GM21447 (cell line): ENCODE measurements at regions not wholly inside any gene's neighbourhood (a gene's known extent, or its start where the extent isn't known, plus 50 kb on each side); places are given as distances from the start of the nearest gene placed in this dataset.
"Not testable (repeated sequence)": the region's sequence is repeated elsewhere in the genome, so short reads cannot be mapped to it uniquely, and the experiment has no call there.

Source experiments
- ATAC-seq: cut with Tn5 transposase; IDR thresholded peaks from one replicate; pipeline ENCODE4 v1.9.1; 2021; ENCODE audit not compliant: unreplicated experiment

DNA sequence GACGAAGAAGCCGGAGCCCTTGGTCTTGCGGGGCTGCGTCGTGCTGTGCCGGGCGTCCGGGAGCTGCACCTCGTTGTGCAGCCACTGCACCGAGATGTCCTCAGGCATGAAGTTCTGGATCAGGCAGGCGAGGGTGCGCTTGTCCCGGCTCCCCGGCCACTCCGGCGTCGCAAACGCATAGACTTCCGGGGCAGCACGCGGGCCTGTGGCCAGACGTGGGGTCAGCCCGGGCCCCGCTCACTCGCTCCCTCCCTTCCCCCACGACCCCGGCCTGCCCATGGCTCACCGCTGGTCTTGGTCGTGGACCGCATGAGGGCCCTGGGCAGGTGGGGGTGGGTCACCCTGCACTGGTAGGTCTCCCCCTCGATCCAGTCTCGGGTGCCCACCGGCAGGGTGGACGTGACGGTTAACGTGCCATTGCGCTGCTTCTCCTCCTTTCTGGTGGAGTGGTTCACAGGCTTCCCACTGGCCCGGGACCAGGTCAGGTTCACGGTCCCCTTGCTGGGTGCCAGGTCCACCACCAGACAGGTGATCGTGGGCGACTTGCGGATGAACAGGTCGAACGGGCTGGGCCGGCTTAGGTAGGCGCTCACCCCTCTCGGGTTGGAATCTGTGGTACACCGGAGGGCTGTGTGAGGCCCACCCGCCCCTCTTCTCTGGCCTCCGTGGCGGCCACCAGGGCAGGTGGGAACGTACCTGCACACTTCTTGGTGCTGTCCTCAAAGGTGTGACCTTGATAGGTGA, 74.0 kb downstream of the TMEM121 start:
- ATAC-seq: not testable (repeated sequence)

DNA sequence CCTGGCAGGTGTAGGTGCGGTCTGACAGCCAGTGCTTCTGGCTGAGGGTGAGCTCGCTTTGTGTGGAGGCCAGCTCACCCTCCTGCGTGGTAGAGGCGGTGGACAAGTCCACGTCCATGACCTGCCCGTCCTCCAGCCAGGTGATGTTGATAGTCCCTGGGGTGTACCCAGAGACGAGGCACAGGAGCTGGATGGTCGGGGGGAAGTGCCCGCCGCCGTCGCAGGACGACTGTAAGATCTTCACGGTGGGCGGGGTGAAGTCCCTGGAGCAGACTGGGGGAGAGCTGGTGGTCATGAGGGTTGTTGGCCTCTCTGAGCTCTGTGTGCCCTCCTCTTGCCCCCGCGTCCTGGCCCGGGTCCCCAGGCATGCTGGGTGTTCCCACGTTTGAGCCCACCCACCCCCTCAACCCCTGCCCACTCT, 74.6 kb downstream of the TMEM121 start:
- no peak for ATAC-seq

- ATAC-seq: no peak
Observed at GRCh38 chr14:105601360-105602242, 75.2 kb downstream of the TMEM121 start.

DNA sequence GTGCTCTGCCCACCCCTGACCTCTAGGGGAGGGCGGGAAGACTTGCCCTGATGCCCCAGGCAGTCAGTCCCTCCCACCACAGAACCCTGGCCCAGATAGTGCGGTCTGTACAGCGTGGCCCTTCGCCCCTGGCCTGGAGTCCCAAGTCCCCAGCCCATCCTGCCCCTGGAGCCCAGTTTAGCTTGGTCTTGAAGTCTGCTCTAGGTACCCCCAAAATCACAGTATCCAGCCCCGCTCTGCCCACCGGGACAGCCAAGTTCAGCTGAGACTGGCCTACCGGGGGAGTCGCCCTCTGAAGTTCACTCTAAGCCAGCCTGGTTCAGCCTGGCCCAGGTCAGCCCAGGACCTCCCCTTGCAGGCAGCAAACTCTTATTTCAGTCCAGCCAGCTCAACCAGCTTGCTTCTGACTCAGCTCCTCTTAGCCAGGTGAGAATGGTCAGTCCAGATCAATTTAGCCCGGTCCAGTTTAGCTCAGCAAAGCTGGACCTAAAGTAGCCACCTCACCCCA, 75.9 kb downstream of the TMEM121 start:
- ATAC-seq: no peak

DNA sequence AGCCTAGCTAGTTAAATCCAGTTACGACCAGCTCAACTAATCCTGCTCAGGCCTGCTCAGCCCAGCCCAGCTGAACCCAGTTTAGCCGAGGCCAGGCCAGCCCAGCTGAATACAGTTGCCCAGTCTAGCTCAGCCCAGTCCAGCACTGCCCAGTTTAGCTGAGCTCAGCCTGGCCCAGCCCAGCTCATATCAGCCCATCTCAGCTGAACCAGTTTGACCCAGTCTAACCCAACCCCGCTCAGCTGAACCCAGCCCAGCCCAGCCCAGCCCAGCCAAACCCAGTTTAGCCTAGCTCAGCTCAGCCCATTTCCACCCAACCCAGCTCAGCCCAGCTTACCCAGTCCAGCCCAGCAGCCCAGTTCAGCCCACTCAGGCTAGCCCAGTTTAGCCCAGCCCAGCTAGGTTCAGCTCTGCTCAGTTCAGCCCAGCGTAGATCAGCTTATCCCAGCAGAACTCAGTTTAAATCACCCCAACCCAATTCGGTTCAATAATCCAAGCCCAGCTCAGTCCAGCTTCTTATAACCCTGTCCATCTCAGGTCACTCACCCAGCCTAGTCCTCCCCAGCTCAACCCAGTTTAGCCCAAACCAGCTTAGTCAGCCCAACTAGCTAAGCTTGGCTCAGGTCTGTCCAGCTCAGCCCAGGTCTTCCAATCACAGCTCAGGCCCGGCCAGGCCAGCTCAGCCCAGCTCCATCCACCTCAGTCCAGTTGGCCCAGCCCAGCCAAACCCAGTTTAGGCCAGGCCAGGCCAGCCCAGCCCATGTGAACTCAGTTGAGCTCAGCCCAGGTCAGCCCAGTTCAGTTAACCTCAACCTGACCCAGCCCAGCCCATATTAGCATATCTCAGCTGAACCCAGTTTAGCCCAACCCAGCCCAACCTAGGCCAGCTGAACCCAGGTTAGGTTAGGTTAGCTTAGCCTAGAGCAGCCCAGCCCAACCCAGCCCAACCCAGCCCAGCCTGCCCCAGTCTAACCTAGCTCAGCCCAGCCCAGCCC, 76.7 kb downstream of the TMEM121 start:
- ATAC-seq: no peak

DNA sequence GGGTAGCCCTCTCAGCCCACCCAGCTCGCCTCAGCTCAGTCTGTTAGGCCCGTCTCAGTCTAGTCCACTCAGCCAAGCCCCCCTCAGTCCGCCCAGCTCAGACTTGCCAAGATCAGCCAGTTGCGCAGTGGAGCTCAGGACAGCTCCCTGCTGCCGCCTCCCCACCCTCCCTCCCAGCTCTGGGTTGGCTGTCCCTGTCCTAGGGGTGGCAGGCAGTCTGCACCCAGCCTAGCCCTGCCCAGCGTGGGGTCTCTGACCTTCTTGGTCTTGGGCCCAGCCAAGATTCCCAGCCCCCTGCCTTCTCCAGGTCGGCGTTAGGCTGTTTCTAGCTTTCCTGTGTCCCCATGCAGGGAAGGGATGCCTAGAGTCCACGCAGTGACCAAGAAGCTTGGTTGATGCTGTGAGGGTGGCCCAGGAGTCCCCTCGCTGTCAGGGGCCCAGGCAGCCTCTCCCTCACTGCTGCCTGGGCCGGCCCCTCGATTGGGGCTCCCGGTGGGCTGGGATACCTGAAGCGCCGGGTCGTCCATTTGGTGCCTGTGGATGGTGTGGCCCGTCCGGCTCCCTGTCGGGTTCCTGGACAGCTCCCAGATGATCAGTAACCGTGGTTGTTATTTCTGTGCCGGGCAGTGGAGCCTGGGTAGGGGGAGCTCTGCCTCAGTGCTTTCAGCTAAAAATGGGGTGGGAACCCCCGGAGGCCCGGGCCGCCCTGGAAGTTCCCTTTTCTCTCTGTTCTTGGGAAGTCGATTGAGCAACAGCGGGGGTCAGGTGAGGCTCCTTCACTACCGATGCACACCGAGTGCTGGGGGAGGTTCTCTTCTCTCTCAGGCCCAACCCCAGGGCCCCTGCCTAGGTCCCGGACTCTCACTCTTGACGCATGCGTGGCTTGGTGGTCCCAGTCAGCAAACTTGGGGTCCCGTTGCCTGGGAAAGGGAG, 78.4 kb downstream of the TMEM121 start:
- not testable (repeated sequence) for ATAC-seq

DNA sequence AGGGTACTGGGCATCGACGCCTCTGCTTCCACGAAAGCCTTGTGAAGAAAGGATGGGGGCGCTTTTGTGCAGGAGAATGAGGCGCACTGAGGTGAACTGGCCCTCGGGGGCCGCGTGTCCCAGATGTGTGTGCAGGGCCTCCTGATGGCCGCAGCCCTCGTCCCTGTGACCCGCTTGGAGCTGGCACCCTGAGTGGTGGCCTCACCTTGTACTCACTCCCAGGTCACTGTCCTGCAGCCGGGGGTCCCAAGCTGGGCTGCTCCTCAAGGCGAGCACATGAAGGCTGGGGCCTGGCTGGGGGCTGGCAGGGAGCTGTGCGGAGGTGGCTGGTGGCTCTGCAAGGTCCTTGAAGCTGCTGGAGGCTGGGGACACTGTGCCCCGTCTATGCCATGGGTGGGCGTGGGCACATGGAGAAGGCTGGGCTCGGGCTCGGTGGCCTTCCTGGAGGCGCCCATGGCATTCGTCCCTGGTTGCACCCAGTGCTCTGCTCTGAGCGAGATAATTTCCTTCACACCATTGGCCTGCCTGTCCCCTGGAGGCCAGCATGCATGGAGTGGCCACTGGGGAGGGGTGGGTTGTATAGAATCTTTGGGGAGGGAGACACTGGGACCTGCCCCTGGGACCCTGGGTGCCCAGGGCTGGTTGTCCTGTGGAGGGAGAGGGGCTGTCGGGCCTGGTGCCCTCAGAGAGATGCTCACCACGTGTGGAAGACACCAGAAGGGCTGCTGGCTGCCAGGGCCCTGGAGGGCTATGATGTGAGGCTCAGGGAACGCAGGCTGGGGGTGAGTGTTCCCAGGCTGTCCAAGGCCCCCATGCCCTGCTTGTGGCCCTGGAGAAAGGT, 79.3 kb downstream of the TMEM121 start:
- no peak for ATAC-seq

DNA sequence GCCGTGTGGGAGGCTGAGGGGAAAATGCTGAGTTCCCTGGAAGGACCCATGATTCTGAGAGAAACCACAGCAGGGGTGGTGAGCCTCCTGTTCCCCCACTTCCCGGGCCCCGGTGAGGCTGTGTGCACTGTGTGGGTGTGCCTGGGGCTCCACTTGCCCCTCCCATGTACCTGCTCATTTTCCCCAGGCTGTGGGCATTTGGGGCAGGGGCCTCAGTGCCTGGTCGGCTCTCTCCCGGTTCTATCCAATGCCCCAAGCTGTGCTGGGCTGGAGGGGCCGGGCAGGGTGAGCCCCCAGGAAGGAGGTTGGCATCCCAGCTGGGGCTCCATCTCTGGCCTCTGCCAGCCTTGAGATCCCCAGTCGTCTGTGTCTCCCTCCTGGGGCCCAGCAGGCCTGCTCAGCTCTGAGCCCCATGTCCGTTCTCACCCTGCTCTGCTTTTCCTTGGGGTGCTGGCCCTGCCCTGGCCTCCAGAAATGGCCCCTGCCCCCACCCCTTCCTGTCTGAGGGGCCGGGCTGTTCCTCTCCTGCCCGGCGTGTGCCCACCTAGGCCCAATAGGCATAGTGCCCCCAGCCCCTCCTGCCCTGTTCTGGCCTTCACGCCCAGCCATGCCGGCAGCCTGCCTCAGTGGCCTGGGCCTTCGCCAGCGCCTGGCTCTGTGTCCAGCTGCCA, 80.1 kb downstream of the TMEM121 start:
- ATAC-seq: not testable (repeated sequence)

DNA sequence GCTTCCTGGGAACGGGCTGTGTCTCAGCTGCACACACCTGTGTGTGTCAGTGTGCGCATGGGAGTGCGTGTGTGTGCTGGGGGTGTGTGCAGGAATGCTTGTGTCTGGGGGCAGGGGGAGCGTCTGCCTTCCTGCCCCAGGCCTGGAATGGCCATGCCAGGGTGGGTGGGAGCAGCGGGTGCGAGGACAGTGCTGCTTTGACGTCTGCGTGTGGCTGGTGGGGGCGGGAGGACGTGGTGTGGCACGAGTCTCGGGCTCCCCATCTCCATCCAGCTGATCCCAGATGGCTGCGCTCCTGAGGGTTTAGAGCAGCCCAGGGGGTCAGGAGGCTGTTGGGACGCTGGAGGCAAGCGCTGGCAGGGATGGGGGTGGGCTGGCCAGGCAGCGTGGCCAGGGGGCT, 80.6 kb downstream of the TMEM121 start:
- not testable (repeated sequence) for ATAC-seq

DNA sequence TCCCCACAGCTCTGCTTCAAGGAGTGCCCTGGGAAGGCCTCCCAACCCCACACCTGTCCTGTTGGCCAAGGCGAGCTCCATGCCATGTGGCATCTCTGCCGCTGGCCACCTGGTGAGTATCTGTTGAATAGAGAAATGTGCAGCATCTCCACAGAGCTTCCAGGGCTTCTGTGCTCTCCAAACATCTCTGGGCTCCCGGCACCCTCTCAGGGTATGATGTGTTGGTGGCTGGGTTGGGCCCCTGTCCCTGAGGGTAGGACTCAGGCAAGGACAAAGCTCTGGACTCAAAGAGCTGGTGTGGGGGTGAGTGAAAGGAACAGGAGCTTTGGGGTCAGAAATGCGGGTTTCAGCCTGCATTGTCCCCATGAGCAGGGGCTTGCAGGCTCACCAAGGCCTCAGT, 88.6 kb downstream of the TMEM121 start:
- not testable (repeated sequence) for ATAC-seq

DNA sequence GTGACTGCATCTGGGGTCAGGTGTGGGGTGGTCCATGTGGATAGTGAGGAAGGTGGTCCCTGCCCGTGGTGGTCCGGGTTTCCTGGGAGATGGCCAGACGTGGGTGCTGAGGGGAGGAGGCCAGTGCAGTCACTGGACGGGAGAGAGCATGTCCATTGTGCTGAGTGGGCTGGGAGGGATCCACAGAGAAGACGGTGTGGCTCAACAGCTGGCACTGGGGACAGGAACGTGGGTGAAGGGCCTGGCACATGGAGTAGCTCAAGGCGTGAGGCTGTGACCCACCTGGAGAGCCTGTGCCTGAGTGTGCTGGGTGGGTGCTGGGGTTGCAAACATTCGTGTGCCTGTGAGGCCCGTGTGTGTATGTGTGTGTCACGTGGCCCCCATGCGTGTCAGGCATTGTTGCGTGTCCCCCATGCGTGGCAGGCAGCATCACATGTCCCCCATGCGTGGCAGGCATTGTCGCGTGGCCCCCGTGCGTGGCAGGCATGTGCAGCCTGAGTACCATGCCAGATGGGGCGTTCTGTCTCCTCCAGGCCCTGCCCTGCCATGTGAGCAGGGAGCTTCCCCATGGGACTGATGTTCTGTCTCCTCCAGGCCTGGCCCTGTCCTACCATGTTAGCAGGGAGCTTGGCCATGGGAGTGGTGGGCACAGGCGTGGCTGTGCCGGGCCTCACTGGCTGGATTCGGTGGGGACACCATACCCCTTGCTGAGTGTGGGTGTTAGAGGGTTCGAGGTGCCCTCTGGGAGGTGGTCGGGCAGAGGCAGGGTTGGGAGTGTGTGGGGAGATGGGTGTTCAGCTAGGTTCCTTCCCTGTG, 89.8 kb downstream of the TMEM121 start:
- ATAC-seq: not testable (repeated sequence)

GRCh38 chr14:105616802-105617192, 90.4 kb downstream of the TMEM121 start:
- ATAC-seq: no peak

GRCh38 chr14:105617201-105617777, 90.9 kb downstream of the TMEM121 start:
- no peak for ATAC-seq

DNA sequence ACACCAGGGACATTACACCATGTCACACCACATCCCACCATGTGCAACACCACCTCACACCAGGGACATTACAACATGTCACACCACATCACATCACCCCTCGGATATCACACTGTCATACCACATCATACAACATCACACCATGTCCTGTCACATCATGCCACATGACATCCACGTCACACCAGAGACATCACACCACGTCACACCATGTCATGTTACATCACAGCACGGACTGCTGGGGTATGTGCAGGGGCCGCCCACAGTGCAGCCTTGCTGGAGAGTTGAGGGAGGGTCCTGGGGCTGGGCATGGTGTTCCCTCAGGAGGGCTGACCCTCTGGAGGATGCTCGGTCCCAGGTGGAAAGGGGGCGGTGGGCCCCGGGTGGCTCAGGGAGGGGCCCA, 91.4 kb downstream of the TMEM121 start:
- ATAC-seq: not testable (repeated sequence)

GRCh38 chr14:105619324-105619723, 92.9 kb downstream of the TMEM121 start:
- ATAC-seq: not testable (repeated sequence)

DNA sequence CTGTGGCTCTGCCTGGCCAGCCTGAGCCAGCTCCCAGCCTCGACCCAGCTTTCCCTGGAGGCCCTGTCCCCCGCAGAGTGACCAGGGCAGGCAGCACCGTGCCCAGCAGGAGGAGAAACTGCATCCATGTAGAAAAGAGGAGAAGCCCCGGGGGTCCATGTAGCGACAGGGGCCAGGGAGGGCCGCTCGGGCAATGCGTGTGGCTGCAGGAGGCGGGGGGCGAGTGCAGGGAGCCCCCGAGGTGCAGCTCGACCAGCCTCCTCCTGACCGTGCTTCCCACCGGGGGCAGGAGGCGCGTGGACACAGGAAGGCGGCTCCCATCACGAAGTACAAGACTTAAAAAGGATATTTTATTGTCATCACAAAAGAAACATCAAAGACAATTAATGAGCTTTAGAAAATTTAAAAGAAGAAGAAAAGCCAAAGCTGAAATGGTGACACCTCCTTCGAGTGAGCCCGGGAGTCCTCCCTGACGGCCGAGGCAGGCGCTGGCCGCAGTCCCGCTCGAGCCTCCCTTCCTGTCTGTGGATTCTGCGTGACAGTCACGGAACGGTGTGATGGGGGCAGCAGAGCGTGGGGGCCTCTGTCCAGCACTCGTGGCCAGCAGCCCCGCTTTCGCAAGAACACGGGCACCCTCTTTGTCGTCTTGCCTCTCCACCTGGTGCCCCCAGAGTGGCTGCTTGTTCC, 93.9 kb downstream of the TMEM121 start:
- not testable (repeated sequence) for ATAC-seq
